Stomach smooth muscle (tissue), 2 donors: ENCODE measurements at regions not wholly inside any gene's neighbourhood (a gene's known extent, or its start where the extent isn't known, plus 50 kb on each side); places are given as distances from the start of the nearest gene placed in this dataset.
"Not testable (repeated sequence)": the region's sequence is repeated elsewhere in the genome, so short reads cannot be mapped to it uniquely, and the experiment has no call there.

Experiments used
- H3K27ac ChIP-seq: one replicate; pipeline ENCODE4 v1.7.0; 2013; ENCODE audit warnings: mild to moderate bottlenecking, low read length, inconsistent platforms
- H3K27me3 ChIP-seq, 2 donors: one replicate each; pipeline ENCODE4 v1.7.0; 2013; ENCODE audit warnings: low read length in 2 of 2; ENCODE audit not compliant: insufficient read depth in 2 of 2, control insufficient read depth in 1 of 2
- H3K36me3 ChIP-seq, 2 donors: one replicate each; pipeline ENCODE4 v1.7.0; 2013; ENCODE audit warnings: low read length in 2 of 2; ENCODE audit not compliant: control insufficient read depth in 2 of 2, insufficient read depth in 2 of 2
- H3K4me1 ChIP-seq: one replicate; pipeline ENCODE4 v1.7.0; 2013; ENCODE audit warnings: low read length; ENCODE audit not compliant: control insufficient read depth, insufficient read depth
- H3K4me3 ChIP-seq, 2 donors: one replicate each; pipeline ENCODE4 v1.7.0; 2013; ENCODE audit warnings: low read length in 2 of 2
- H3K9ac ChIP-seq, 2 donors: one replicate each; pipeline ENCODE4 v1.7.0; 2013; ENCODE audit warnings: low read length in 2 of 2, mild to moderate bottlenecking in 1 of 2
- H3K9me3 ChIP-seq, 2 donors: one replicate each; pipeline ENCODE4 v1.7.0; 2013; ENCODE audit warnings: low read length in 2 of 2; ENCODE audit not compliant: control insufficient read depth in 2 of 2
- donor health status: healthy.
- donor health status: Pancreatic carcinoma.

DNA sequence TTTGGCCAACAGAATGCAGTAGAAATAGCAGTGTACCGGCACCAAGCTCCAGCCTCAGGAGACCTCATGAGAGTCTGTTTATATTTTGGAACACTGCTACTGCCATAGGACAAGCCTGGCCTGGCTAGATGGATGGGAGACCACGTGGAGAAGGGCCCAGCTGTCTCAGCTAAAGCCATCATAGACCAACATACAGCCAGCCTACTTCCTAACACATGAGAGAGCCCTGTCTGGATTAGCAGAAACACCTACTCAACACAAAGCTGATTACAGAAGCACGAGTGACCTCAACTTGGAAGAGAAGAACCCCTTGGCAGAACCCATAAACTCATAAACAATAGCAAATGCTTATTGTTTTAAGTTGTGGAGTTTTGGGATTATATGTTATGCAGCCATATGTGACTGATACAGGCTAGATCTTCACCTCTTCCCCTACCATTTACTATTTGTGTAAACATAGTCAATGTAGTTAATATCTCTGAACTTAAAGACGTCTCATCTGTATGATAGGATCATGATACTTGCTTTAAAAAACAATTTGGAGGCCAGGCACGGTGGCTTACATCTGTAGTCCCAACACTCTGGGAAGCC lies 199.4 kb upstream of the ZNF217 start:
- Histone ChIP-seq H3K36me3 (no peaks in the 10 kb centered on the region), H3K4me3 (no peak overlapping the region), H3K9me3 (no peaks in the 10 kb centered on the region), H3K27ac (no peak overlapping the region), H3K27me3 (no peaks in the 10 kb centered on the region), H3K4me1 (no peaks in the 10 kb centered on the region), H3K9ac (no peak overlapping the region)

DNA sequence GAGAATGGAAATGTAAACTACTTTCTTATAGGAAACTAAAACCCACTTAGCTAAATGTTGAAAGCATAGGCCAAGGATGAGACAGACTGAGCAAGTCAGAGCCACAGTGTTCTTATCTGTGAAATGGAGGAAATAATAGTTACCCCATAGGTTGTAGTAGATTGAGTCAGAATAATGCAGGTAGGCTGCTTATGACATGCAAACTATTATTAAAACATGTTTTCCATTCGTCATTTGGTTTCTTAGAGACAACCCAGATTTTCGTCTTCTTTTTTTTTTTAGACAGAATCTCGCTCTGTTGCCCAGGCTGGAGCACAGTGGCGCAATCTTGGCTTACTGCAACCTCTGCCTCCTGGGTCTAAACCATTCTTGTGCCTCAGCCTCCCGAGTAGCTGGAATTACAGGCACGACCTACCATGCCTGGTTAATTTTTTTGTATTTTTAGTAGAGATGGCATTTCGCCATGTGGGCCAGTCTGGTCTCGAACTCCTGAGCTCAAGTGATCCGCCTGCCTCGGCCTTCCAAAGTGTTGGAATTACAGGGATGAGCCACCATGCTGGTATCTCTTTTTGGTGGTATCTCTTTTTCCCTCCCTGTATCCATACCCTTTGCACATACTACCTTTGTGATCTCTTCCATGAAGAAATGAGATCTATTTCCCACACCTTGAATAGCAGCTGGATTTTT lies 196.5 kb upstream of the ZNF217 start:
- Histone ChIP-seq H3K27me3 (no peaks in the 10 kb centered on the region), H3K9me3 (no peaks in the 10 kb centered on the region), H3K36me3 (no peaks in the 10 kb centered on the region), H3K9ac (no peak overlapping the region), H3K4me3 (no peak overlapping the region), H3K27ac (no peak overlapping the region), H3K4me1 (no peaks in the 10 kb centered on the region)

DNA sequence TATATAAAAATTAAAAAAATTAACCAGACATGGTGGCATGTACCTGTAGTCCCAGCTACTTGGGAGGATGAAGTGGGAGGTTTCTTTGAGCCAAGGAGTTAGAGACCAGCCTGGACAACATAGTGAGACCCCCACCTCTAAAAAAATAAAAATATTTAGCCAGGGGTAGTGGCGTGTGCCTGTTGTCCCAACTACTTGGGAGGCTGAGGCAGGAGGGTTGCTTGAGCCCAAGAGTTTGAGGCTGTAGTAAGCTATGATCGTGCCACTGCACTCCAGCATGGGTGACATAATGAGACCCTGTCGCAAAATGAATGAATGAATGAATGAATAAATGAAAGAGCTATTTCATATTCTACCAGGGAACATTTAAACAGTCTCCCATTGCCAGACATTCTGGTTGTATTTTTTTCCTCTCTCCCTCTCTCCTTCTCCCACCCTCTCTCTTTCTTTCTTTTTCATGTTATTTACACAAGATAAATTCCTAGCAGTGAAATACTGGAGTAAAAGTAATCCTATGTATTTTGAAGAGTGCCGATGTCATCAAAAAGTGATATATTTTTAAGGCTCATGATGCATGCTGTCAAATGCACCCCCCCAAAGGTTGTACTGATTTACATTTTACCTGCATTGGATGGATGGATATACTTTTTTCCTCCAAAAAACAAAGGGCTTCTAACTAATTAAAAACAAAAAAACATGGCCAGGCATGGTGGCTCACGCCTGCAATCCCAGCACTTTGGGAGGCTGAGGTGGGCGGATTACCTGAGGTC lies 194.8 kb upstream of the ZNF217 start:
- H3K27me3 ChIP-seq: no peaks in the 10 kb centered on the region
- H3K9ac ChIP-seq: no peak overlapping the region

DNA sequence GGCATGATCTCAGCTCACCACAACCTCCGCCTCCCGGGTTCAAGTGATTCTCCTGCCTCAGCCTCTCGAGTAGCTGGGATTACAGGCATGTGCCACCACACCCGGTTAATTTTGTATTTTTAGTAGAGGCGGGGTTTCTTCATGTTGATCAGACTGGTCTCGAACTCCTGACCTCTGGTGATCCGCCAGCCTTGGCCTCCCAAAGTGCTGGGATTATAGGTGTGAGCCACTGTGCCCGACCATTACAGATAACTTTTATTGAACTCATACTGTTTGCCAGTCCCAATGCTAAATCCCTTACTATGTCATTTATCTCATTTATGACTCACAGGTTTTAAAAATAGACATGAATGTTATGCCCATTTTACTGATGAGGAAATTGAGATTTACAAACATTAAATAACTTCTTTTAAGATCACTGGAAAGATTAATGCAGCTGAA lies 193.9 kb upstream of the ZNF217 start:
- not testable (repeated sequence) for H3K27ac ChIP-seq, H3K9ac ChIP-seq, H3K27me3 ChIP-seq, H3K4me3 ChIP-seq, H3K9me3 ChIP-seq, H3K4me1 ChIP-seq, H3K36me3 ChIP-seq

More for the DNA sequence above, 194.8 kb upstream of the ZNF217 start:
- H3K36me3 ChIP-seq: no peaks in the 10 kb centered on the region
- H3K4me1 ChIP-seq: no peaks in the 10 kb centered on the region
- H3K9me3 ChIP-seq: no peaks in the 10 kb centered on the region
- H3K4me3 ChIP-seq: no peak overlapping the region
- no peak overlapping the region for H3K27ac ChIP-seq

DNA sequence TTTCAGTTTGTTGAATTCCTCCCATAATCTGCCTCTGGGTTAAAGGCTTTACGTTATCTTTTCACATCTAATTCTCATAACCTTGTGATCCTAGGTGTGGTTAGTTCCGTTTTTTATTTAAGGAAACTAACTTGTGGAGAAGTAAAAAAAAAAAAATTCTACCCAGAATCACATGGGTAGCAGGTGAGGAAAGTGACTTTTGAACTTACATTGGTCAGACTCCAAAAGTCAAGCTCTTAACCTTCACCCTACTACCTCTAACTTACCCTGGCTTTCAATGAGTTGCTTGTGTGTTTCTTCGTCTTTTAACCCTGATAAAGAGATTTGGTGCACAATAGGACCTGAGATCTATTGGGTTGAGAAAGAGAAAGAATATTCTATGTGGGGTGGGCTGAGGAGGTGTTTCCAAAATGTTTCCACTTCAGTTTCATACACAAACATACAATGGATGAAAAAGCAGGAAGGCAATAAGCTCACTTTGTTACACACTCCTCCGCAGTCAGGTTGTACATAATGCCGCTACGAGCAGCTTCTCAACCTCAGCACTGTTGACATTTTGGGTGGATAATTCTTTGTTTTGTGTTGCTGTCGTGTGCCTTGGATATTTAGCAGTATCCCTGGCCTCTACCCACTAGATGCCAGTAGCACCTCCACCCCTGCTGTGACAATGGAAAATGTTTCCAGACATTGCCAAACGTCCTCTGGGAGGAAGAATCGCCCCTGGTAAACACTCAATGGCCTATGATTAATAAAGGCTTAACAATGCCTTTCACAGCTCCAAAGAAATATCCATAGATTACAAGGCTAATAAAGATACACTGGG lies 193.0 kb upstream of the ZNF217 start:
- no peak overlapping the region for H3K4me3 ChIP-seq
- H3K36me3 ChIP-seq: no peaks in the 10 kb centered on the region
- no peaks in the 10 kb centered on the region for H3K27me3 ChIP-seq
- H3K27ac ChIP-seq: no peak overlapping the region
- H3K4me1 ChIP-seq: no peaks in the 10 kb centered on the region
- H3K9ac ChIP-seq: no peak overlapping the region
- no peaks in the 10 kb centered on the region for H3K9me3 ChIP-seq

DNA sequence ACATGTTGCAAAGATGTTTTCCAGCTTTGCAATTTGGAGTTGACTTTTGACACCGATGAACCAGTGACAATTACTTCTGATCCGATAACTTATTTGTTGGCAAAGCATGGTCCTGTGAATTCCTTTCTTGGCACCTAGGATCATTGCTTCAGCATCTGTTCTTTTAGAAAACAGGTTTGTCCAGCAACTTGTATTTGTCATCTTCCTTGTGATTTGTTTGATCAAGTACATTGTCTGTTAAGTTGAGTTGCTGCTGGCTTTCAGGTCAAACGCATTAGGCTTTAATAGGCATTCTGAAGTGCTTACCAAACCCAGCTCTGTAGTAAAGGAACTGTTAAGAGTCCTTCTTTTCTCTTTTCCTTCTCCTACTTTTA lies 192.4 kb upstream of the ZNF217 start:
- H3K9me3 ChIP-seq: no peaks in the 10 kb centered on the region
- no peaks in the 10 kb centered on the region for H3K36me3 ChIP-seq
- no peak overlapping the region for H3K27ac ChIP-seq
- no peaks in the 10 kb centered on the region for H3K27me3 ChIP-seq
- H3K9ac ChIP-seq: no peak overlapping the region
- H3K4me1 ChIP-seq: no peaks in the 10 kb centered on the region
- no peak overlapping the region for H3K4me3 ChIP-seq

DNA sequence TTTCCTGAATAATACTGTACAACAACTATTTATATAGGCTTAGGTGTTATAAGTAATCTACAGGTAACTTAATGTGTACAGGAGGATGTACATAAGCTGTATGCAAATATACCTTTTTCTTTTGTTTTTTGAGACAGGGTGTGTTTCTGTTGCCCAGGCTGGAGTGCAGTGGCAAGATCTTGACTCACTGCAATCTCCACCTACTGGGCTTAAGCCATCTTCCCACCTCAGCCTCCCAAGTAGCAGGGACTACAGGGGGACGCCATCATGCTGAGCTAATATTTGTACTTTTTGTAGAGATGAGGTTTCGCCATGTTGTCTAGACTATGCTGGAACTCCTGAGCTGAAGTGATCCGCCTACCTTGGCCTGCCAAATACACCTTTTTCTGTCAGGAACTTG lies 191.7 kb upstream of the ZNF217 start:
- no peak overlapping the region for H3K9ac ChIP-seq
- no peaks in the 10 kb centered on the region for H3K4me1 ChIP-seq
- H3K27me3 ChIP-seq: no peaks in the 10 kb centered on the region
- H3K4me3 ChIP-seq: no peak overlapping the region
- H3K36me3 ChIP-seq: no peaks in the 10 kb centered on the region
- no peaks in the 10 kb centered on the region for H3K9me3 ChIP-seq
- no peak overlapping the region for H3K27ac ChIP-seq

DNA sequence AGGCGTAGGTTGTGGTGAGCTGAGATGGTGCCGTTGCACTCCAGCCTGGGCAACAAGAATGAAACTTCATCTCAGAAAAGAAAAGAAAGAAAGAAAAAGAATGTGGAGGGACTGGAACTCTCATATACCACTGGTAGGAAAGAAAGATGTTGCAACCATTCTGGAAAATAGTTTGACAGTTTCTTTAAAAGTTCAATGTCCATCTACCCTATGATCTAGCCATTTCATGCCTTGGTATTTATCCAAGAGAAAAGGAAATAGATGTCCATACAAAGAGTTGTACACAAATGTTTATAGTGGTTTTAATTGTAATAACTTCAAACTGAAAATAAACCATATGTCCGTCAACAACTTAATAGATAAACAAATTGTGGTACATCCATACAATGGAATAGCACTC lies 190.1 kb upstream of the ZNF217 start:
- no peak overlapping the region for H3K9ac ChIP-seq
- H3K36me3 ChIP-seq: no peaks in the 10 kb centered on the region
- H3K9me3 ChIP-seq: no peaks in the 10 kb centered on the region
- no peak overlapping the region for H3K27ac ChIP-seq
- no peaks in the 10 kb centered on the region for H3K4me1 ChIP-seq
- H3K27me3 ChIP-seq: no peaks in the 10 kb centered on the region
- H3K4me3 ChIP-seq: no peak overlapping the region

DNA sequence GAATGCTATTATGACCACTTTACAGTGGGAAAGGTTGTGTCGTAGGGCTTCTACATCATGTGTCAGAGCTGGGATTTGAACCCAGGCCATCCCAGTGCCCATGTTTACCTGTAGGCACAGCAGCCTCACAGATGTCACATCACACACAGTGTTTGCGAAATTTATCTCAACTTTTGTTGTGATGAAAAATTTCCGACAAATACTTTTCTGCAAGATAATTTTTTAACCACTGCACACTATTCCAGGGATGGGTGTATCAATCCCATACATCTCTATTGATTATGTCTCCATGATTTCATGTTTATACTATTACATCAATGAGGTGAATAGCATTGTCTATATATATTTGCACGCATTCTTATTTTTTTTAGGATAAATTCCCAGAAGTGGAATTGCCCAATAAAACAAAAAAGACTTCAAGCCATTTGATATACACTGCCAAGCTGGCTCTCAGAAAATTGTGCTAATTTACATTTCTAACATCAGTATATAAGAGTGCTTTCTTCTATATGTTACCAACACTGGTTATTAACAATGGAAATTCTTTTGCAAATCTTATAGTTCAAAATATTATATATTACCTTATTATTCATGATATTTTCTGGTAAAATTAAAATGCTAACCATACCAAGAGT lies 189.1 kb upstream of the ZNF217 start:
- H3K9me3 ChIP-seq: no peaks in the 10 kb centered on the region
- H3K9ac ChIP-seq: no peak overlapping the region
- no peaks in the 10 kb centered on the region for H3K36me3 ChIP-seq
- no peak overlapping the region for H3K4me3 ChIP-seq
- H3K4me1 ChIP-seq: no peaks in the 10 kb centered on the region
- H3K27me3 ChIP-seq: no peaks in the 10 kb centered on the region
- H3K27ac ChIP-seq: no peak overlapping the region

DNA sequence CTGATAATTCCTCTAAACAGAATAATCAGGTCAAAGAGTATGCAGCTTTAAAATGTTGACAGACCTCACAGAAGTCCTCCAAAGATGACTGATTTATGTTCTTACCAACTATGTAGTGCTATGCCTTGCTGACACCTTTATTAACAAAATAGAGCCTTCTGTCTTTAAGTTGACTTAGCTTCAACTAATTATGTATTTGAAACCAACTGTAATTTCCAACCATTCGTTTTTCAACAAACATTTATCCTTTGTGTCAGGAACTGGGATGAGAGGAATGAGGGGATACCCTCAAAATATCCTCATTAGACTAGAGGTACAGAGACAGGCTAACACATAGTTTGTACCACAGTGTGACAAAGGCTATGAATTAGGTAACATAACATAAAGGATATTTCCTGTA lies 186.2 kb upstream of the ZNF217 start:
- no peaks in the 10 kb centered on the region for H3K27me3 ChIP-seq
- no peak overlapping the region for H3K4me3 ChIP-seq
- no peaks in the 10 kb centered on the region for H3K9me3 ChIP-seq
- no peak overlapping the region for H3K27ac ChIP-seq
- H3K9ac ChIP-seq: no peak overlapping the region
- no peaks in the 10 kb centered on the region for H3K4me1 ChIP-seq
- H3K36me3 ChIP-seq: no peaks in the 10 kb centered on the region
